Thyroid gland (tissue), 4 donors: ENCODE measurements at regions not wholly inside any gene's neighbourhood (a gene's known extent, or its start where the extent isn't known, plus 50 kb on each side); places are given as distances from the start of the nearest gene placed in this dataset.

ENCODE experiments used
- POLR2A ChIP-seq, 2 donors: fragments of 450-650 bp; IDR thresholded peaks; one replicate each; pipeline ENCODE4 v1.6.1; 2017; ENCODE audit warnings: antibody characterized with exemption in 2 of 2, mild to moderate bottlenecking in 2 of 2, moderate library complexity in 1 of 2
- TF ChIP-seq, protein P1 (sequence below), 6 experiments: fragments of 200-600 bp in 3 of 6; fragments of 450-650 bp in 3 of 6; sonication (generic) in 3 of 6; IDR thresholded peaks; one replicate each; pipeline ENCODE4 v1.5.1; 2016 to 2019; ENCODE audit warnings: antibody characterized with exemption in 6 of 6, mild to moderate bottlenecking in 2 of 6, inconsistent platforms in 1 of 6, moderate library complexity in 1 of 6

DNA sequence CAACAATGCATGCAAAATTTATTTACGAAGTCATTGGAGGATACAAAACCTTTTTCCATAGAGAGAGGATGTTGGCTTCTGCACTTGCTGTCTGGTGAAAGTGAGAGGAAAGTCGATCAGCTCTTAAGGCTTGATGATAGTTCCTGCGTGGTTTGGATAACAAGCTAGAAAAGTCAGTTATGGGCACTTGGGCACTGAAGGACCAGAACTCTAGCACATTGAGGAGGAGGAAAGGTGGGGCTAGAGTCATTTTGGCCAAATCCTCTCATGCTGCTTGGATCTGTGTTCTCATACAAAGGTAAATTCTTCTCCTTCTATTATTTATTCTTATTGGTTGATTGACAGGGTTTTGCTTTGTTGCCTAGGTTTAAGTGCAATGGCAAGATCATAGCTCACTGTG, 245.9 kb upstream of the ADAMTSL1 start:
- TF ChIP-seq, protein P1, sequence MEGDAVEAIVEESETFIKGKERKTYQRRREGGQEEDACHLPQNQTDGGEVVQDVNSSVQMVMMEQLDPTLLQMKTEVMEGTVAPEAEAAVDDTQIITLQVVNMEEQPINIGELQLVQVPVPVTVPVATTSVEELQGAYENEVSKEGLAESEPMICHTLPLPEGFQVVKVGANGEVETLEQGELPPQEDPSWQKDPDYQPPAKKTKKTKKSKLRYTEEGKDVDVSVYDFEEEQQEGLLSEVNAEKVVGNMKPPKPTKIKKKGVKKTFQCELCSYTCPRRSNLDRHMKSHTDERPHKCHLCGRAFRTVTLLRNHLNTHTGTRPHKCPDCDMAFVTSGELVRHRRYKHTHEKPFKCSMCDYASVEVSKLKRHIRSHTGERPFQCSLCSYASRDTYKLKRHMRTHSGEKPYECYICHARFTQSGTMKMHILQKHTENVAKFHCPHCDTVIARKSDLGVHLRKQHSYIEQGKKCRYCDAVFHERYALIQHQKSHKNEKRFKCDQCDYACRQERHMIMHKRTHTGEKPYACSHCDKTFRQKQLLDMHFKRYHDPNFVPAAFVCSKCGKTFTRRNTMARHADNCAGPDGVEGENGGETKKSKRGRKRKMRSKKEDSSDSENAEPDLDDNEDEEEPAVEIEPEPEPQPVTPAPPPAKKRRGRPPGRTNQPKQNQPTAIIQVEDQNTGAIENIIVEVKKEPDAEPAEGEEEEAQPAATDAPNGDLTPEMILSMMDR (IDR thresholded peaks at IDR 0.05) = no peak
- no peak for TF ChIP-seq POLR2A (IDR thresholded peaks at IDR 0.05)
